Testis (tissue), 2 donors: ENCODE measurements at regions not wholly inside any gene's neighbourhood (a gene's known extent, or its start where the extent isn't known, plus 50 kb on each side); places are given as distances from the start of the nearest gene placed in this dataset.

Source experiments
- DNase-seq: peaks from one replicate; pipeline ENCODE4 v3.0.0-alpha.2; 2019
- H3K27ac ChIP-seq, 2 donors: fragments of 200-600 bp; sonication (generic); one replicate each; pipeline ENCODE4 v1.5.1; 2019
- H3K27me3 ChIP-seq: fragments of 200-600 bp; sonication (generic); one replicate; pipeline ENCODE4 v1.5.1; 2019
- H3K36me3 ChIP-seq: fragments of 200-600 bp; sonication (generic); one replicate; pipeline ENCODE4 v1.5.1; 2017; ENCODE audit warnings: low read depth; ENCODE audit errors: missing control alignments
- H3K4me1 ChIP-seq: fragments of 200-600 bp; sonication (generic); one replicate; pipeline ENCODE4 v1.5.1; 2019
- H3K4me3 ChIP-seq, 2 donors: fragments of 200-600 bp; sonication (generic); one replicate each; pipeline ENCODE4 v1.5.1; 2017 to 2019
- H3K9me3 ChIP-seq: fragments of 200-600 bp; sonication (generic); one replicate; pipeline ENCODE4 v1.5.1; 2017
- CTCF ChIP-seq, 3 experiments: fragments of 450-650 bp in 2 of 3; fragments of 200-600 bp in 1 of 3; sonication (generic) in 1 of 3; IDR thresholded peaks; one replicate each; pipeline ENCODE4 v1.5.1; 2016 to 2019; ENCODE audit warnings: antibody characterized with exemption in 3 of 3, mild to moderate bottlenecking in 2 of 3, moderate library complexity in 1 of 3
- POLR2A ChIP-seq: fragments of 450-650 bp; IDR thresholded peaks from one replicate; pipeline ENCODE4 v1.6.1; 2017; ENCODE audit warnings: antibody characterized with exemption, mild to moderate bottlenecking, moderate library complexity
- WGBS, 2 donors: methylation state at CpG; one replicate each; pipeline ENCODE4 v1.1.5; 2018; 5-methylcytosine and 5-hydroxymethylcytosine counted together
- intact Hi-C: fragments of 100-400 bp; cut with DNase I; formaldehyde crosslinking; loops from one replicate; pipeline ENCODE4 v1.15.1; 2023; ENCODE audit warnings: low total_unique reads

GRCh38 chr22:47808886-47809620 lies 1046.6 kb downstream of the TBC1D22A start:
- H3K9me3 ChIP-seq: no peaks in the 10 kb centered on the region
- no peaks in the 10 kb centered on the region for H3K4me1 ChIP-seq
- TF ChIP-seq POLR2A (no peak), CTCF (IDR thresholded peaks at IDR 0.05) (no peak)
- intact Hi-C loops: no loop called here
- no peak overlapping the region for H3K4me3 ChIP-seq
- no peaks in the 10 kb centered on the region for H3K27me3 ChIP-seq
- WGBS, 2 donors: 89 to 92% methylated on average over 7 to 10 of the region's 10 CpGs
- no peaks in the 10 kb centered on the region for H3K36me3 ChIP-seq
- DNase-seq: no peak
- no peak overlapping the region for H3K27ac ChIP-seq

- TF ChIP-seq POLR2A (no peak), CTCF (IDR thresholded peaks at IDR 0.05) (no peak)
- Histone ChIP-seq H3K9me3 (no peaks in the 10 kb centered on the region), H3K4me3 (no peak overlapping the region), H3K27me3 (no peaks in the 10 kb centered on the region), H3K36me3 (no peaks in the 10 kb centered on the region), H3K27ac (no peak overlapping the region), H3K4me1 (no peaks in the 10 kb centered on the region)
- 93% methylated on average over 5 to 6 of the region's 6 CpGs for WGBS, 2 donors
- no peak for DNase-seq
- intact Hi-C loops: no loop called here
These were observed 1045.8 kb downstream of the TBC1D22A start for GRCh38 chr22:47808236-47808635.

GRCh38 chr22:47807506-47807905 lies 1045.1 kb downstream of the TBC1D22A start:
- no peak for DNase-seq
- no peaks in the 10 kb centered on the region for H3K36me3 ChIP-seq
- no peaks in the 10 kb centered on the region for H3K4me1 ChIP-seq
- H3K4me3 ChIP-seq: no peak overlapping the region
- no peaks in the 10 kb centered on the region for H3K27me3 ChIP-seq
- no peak overlapping the region for H3K27ac ChIP-seq
- 77 to 79% methylated on average over 5 of the region's 5 CpGs for WGBS, 2 donors
- H3K9me3 ChIP-seq: no peaks in the 10 kb centered on the region
- intact Hi-C loops: no loop called here
- no peak for TF ChIP-seq CTCF (IDR thresholded peaks at IDR 0.05)
- no peak for TF ChIP-seq POLR2A

- no peak overlapping the region for H3K27ac ChIP-seq
- no peak overlapping the region for H3K4me3 ChIP-seq
- no peaks in the 10 kb centered on the region for H3K4me1 ChIP-seq
- H3K36me3 ChIP-seq: no peaks in the 10 kb centered on the region
- no peaks in the 10 kb centered on the region for H3K27me3 ChIP-seq
- whole genome bisulfite sequencing, 2 donors: 93 to 100% methylated on average over 5 to 8 of the region's 8 CpGs
- intact Hi-C loops: no loop called here
- no peaks in the 10 kb centered on the region for H3K9me3 ChIP-seq
- TF ChIP-seq CTCF (IDR thresholded peaks at IDR 0.05) (no peak), POLR2A (no peak)
- DNase-seq: no peak
These were observed 1044.4 kb downstream of the TBC1D22A start for GRCh38 chr22:47806894-47807293.

GRCh38 chr22:47805394-47805935 lies 1043.0 kb downstream of the TBC1D22A start:
- 89 to 93% methylated on average over 3 to 6 of the region's 6 CpGs for WGBS, 2 donors
- H3K9me3 ChIP-seq: no peaks in the 10 kb centered on the region
- no peak for DNase-seq
- no peaks in the 10 kb centered on the region for H3K36me3 ChIP-seq
- no peak overlapping the region for H3K27ac ChIP-seq
- H3K4me1 ChIP-seq: no peaks in the 10 kb centered on the region
- H3K27me3 ChIP-seq: no peaks in the 10 kb centered on the region
- intact Hi-C loops: no loop called here
- TF ChIP-seq CTCF (IDR thresholded peaks at IDR 0.05) (no peak), POLR2A (no peak)
- H3K4me3 ChIP-seq: no peak overlapping the region
